Erythroblast (primary cell): ENCODE measurements at regions not wholly inside any gene's neighbourhood (a gene's known extent, or its start where the extent isn't known, plus 50 kb on each side); places are given as distances from the start of the nearest gene placed in this dataset.

Experiments
- GATA1 ChIP-seq: IDR thresholded peaks from 2 replicates; pipeline ENCODE4 v1.6.1; 2011; ENCODE audit warnings: low read depth, mild to moderate bottlenecking, control low read depth, low read length, moderate library complexity
- POLR2A ChIP-seq: IDR thresholded peaks from 2 replicates; pipeline ENCODE4 v1.6.1; 2011; ENCODE audit warnings: mild to moderate bottlenecking, low read length

GRCh38 chr4:104726002-104726401 lies 231.3 kb upstream of the CXXC4 start:
- TF ChIP-seq POLR2A, result no peak
- no peak for TF ChIP-seq GATA1
